MCF 10A (cell line): ENCODE measurements at regions not wholly inside any gene's neighbourhood (a gene's known extent, or its start where the extent isn't known, plus 50 kb on each side); places are given as distances from the start of the nearest gene placed in this dataset.

Source experiments
- BruUV-seq: library from RNA; stranded (reverse); fragments of 400-500 nt; replicated peaks from 2 replicates; lab custom pipeline; 2021; lab: Mats Ljungman, UMichigan
- CTCF ChIA-PET: fragments of 300-600 bp; sonication (Branson Sonifier 250); formaldehyde crosslinking; extraction: SDS; loops from one replicate; lab custom pipeline; 2021; ENCODE audit warnings: antibody characterized with exemption, inconsistent platforms; lab: Yijun Ruan, JAX
- POLR2A ChIA-PET: fragments of 300-600, 350-650 bp; sonication (Branson Sonifier 250); formaldehyde crosslinking; extraction: SDS; loops from one replicate; lab custom pipeline; 2020; ENCODE audit warnings: antibody characterized with exemption, inconsistent platforms; lab: Yijun Ruan, JAX
- DNase-seq: peaks from one replicate; pipeline ENCODE4 v3.0.0-alpha.2; 2018; ENCODE audit not compliant: unreplicated experiment
- H3K27ac Mint-ChIP-seq: one replicate; pipeline ENCODE4 v1.8.0; 2022; ENCODE audit warnings: mild to moderate bottlenecking, low read depth, mixed read lengths; ENCODE audit not compliant: unreplicated experiment
- H3K27me3 Mint-ChIP-seq: one replicate; pipeline ENCODE4 v1.8.0; 2022; ENCODE audit warnings: mixed read lengths; ENCODE audit not compliant: insufficient read depth, unreplicated experiment
- H3K36me3 Mint-ChIP-seq: one replicate; pipeline ENCODE4 v1.8.0; 2022; ENCODE audit warnings: mild to moderate bottlenecking, moderate library complexity, mixed read lengths; ENCODE audit not compliant: insufficient read depth, unreplicated experiment
- H3K4me1 Mint-ChIP-seq: one replicate; pipeline ENCODE4 v1.8.0; 2022; ENCODE audit warnings: mixed read lengths; ENCODE audit not compliant: insufficient read depth, unreplicated experiment
- H3K4me3 Mint-ChIP-seq: one replicate; pipeline ENCODE4 v1.8.0; 2022; ENCODE audit warnings: mild to moderate bottlenecking, moderate library complexity, mixed read lengths; ENCODE audit not compliant: unreplicated experiment
- H3K9me3 Mint-ChIP-seq: one replicate; pipeline ENCODE4 v1.8.0; 2022; ENCODE audit warnings: mixed read lengths; ENCODE audit not compliant: unreplicated experiment
- intact Hi-C: fragments of 100-400 bp; cut with micrococcal nuclease; formaldehyde crosslinking; loops from 2 replicates; pipeline ENCODE4 v1.14.1; 2022
- TF ChIP-seq, protein P1 (sequence below): fragments of 200-600 bp; IDR thresholded peaks from one replicate; pipeline ENCODE4 v1.8.0; 2022; ENCODE audit warnings: antibody characterized with exemption, mild to moderate bottlenecking; ENCODE audit not compliant: unreplicated experiment

DNA sequence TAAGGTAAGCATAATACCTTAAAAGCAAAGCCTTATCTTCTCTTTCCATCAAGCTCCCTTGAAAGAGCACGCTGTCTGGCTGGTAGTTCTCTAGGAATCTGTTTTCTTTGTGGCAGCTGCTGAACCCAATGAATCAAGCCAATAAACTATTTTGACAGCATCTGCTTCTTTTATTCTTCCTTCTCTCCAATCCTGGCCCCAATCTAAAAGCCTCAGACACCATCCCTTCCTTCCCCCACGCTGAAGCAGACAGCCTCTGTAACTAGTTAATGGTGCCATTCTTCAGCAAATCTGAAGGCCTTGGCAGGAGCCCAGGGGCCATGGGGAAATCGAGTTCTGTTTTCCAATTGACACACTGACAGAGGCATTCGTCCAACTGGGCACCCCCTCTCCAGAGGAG, 186.6 kb upstream of the LYZL1 start:
- peak; percentile 58 for DNase-seq
- Mint-ChIP-seq H3K36me3 (no peaks in the 10 kb centered on the region), H3K27me3 (no peaks in the 10 kb centered on the region), H3K4me1 (peaks cover 22% of the 10 kb centered on the region), H3K4me3 (no peak overlapping the region), H3K9me3 (no peaks in the 10 kb centered on the region), H3K27ac (no peak overlapping the region)
- ChIA-PET CTCF (no interaction called here), POLR2A (no interaction called here)
- intact Hi-C loops, result no loop called here
- BruUV-seq, result no TSS peak
- TF ChIP-seq, protein P1, sequence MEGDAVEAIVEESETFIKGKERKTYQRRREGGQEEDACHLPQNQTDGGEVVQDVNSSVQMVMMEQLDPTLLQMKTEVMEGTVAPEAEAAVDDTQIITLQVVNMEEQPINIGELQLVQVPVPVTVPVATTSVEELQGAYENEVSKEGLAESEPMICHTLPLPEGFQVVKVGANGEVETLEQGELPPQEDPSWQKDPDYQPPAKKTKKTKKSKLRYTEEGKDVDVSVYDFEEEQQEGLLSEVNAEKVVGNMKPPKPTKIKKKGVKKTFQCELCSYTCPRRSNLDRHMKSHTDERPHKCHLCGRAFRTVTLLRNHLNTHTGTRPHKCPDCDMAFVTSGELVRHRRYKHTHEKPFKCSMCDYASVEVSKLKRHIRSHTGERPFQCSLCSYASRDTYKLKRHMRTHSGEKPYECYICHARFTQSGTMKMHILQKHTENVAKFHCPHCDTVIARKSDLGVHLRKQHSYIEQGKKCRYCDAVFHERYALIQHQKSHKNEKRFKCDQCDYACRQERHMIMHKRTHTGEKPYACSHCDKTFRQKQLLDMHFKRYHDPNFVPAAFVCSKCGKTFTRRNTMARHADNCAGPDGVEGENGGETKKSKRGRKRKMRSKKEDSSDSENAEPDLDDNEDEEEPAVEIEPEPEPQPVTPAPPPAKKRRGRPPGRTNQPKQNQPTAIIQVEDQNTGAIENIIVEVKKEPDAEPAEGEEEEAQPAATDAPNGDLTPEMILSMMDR, result no peak

DNA sequence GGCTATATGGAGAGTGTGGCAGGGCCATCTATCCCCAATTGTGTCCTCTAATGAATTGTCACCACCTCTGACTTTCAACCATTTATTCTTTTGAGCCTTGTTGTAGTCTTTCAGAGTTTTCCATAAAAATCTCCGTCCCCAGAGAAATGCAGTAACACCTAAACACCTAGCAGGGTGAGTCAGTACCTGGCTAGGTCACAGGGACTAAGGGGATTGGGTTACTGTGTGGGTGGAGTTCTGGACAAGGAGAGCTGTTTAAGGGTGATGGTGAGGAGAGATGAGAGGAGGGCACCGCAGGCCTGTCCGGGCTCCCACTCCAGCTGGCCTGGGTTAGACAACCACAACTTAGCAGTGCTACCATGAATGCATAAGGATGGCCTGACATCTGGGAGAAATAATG, 186.2 kb upstream of the LYZL1 start:
- no peak overlapping the region for H3K27ac Mint-ChIP-seq

DNA sequence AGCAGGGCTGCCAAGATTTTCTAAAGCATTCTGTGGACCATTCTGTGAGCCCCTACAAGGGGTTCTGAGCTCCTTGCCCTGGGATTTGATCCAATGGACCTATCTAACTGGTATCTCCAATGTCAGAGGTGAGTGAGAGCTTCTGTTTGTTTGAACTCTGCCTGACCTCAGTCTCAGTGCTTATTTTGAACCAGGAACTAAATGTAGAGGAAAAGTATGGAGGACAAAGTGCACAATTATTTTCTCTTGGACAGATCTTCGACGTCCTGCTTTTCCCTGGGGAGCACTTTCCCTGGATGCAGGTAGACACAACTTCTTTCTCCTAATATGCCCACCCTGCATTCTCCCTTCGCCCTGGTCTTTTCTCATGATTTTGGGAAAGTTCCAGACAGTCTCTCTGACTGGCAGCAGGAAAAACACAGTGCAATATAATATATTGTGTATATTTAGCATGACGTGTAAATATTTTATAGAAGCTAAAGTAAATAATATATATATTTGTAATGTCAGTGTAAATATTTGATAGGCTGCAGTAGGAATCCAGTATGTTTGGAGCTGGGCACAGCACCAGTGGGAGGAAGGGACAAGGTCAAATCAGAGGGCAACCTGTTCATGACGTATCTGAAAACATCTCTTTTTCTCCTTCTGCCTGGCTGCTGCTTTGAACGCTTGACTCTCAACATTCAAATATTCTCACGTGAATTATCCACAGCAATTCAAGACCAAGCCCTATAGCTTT, 184.0 kb upstream of the LYZL1 start:
- BruUV-seq, result no TSS peak
- H3K36me3 Mint-ChIP-seq, result no peaks in the 10 kb centered on the region
- no peaks in the 10 kb centered on the region for H3K9me3 Mint-ChIP-seq
- ChIA-PET CTCF (interaction anchor here (0.6 to 1.0 kb wide), 2 partner anchors 112 to 348 kb away, joined by 3 read pairs; no protein-coding TSS in a partner anchor), POLR2A (no interaction called here)
- no peak overlapping the region for H3K27ac Mint-ChIP-seq
- H3K4me1 Mint-ChIP-seq, result peaks cover 22% of the 10 kb centered on the region
- DNase-seq, result no peak
- TF ChIP-seq, protein P1, result no peak
- H3K27me3 Mint-ChIP-seq, result no peaks in the 10 kb centered on the region
- intact Hi-C loops, result no loop called here
- H3K4me3 Mint-ChIP-seq, result no peak overlapping the region

More for the DNA sequence above, 186.2 kb upstream of the LYZL1 start:
- CTCF ChIA-PET, result no interaction called here
- no TSS peak for BruUV-seq
- Mint-ChIP-seq H3K4me1 (peaks cover 22% of the 10 kb centered on the region), H3K9me3 (no peaks in the 10 kb centered on the region), H3K36me3 (no peaks in the 10 kb centered on the region), H3K27me3 (no peaks in the 10 kb centered on the region), H3K4me3 (no peak overlapping the region)
- TF ChIP-seq, protein P1, result no peak
- intact Hi-C loops, result no loop called here
- POLR2A ChIA-PET, result no interaction called here
- peak; percentile 68 for DNase-seq

DNA sequence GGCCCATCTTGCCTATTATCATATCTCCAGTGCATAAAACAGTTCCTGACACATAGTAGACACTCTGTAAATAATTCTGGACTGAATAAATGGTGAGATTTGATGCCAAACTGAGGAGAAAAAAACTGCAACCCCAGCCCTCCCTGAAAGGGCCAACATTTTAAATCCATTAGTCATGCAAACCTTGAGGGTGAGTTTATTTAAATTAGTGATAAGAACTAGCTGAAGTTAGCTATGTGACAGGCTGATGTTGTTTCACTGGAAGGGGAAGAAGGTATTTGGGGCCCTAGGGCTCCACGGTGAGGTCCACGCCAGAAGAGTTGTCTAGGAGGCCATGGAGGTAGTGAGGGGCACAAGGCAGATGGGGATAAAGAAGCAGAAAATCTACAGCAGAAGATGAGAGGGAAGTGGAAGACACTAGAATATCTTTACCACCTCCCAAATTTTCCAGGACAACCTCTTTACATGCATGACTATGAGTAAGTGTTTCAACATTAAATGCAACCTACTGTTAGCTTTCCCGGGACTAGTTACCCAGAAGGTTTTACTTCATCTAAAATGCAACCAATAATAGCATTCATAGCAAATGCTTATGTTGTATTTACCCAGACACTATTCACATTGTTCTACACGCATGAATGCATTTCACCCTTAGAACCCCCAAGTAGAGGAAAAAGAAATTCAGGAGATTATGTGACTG, 183.2 kb upstream of the LYZL1 start:
- Mint-ChIP-seq H3K4me3 (peak overlapping the region; percentile 6), H3K36me3 (no peaks in the 10 kb centered on the region), H3K9me3 (no peaks in the 10 kb centered on the region), H3K27me3 (no peaks in the 10 kb centered on the region), H3K27ac (peak overlapping the region; percentile 6), H3K4me1 (peaks cover 22% of the 10 kb centered on the region)
- peak; percentile 37 for DNase-seq
- intact Hi-C loops, result no loop called here
- no TSS peak for BruUV-seq
- ChIA-PET POLR2A (interaction anchor here (0.5 to 0.7 kb wide), 2 partner anchors 13 to 45 kb away, joined by 3 read pairs; no protein-coding TSS in a partner anchor), CTCF (interaction anchor here (0.7 to 1.0 kb wide), 3 partner anchors 19 to 441 kb away, joined by 3 read pairs; no protein-coding TSS in a partner anchor)
- TF ChIP-seq, protein P1, result no peak
